Testis (tissue), 2 donors: ENCODE measurements at regions not wholly inside any gene's neighbourhood (a gene's known extent, or its start where the extent isn't known, plus 50 kb on each side); places are given as distances from the start of the nearest gene placed in this dataset.

Source experiments
- DNase-seq: peaks from one replicate; pipeline ENCODE4 v3.0.0-alpha.2; 2019
- H3K27ac ChIP-seq, 2 donors: fragments of 200-600 bp; sonication (generic); one replicate each; pipeline ENCODE4 v1.5.1; 2019
- H3K27me3 ChIP-seq: fragments of 200-600 bp; sonication (generic); one replicate; pipeline ENCODE4 v1.5.1; 2019
- H3K36me3 ChIP-seq: fragments of 200-600 bp; sonication (generic); one replicate; pipeline ENCODE4 v1.5.1; 2017; ENCODE audit warnings: low read depth; ENCODE audit errors: missing control alignments
- H3K4me1 ChIP-seq: fragments of 200-600 bp; sonication (generic); one replicate; pipeline ENCODE4 v1.5.1; 2019
- H3K4me3 ChIP-seq, 2 donors: fragments of 200-600 bp; sonication (generic); one replicate each; pipeline ENCODE4 v1.5.1; 2017 to 2019
- H3K9me3 ChIP-seq: fragments of 200-600 bp; sonication (generic); one replicate; pipeline ENCODE4 v1.5.1; 2017
- CTCF ChIP-seq, 3 experiments: fragments of 450-650 bp in 2 of 3; fragments of 200-600 bp in 1 of 3; sonication (generic) in 1 of 3; IDR thresholded peaks; one replicate each; pipeline ENCODE4 v1.5.1; 2016 to 2019; ENCODE audit warnings: antibody characterized with exemption in 3 of 3, mild to moderate bottlenecking in 2 of 3, moderate library complexity in 1 of 3
- POLR2A ChIP-seq: fragments of 450-650 bp; IDR thresholded peaks from one replicate; pipeline ENCODE4 v1.6.1; 2017; ENCODE audit warnings: antibody characterized with exemption, mild to moderate bottlenecking, moderate library complexity
- WGBS, 2 donors: methylation state at CpG; one replicate each; pipeline ENCODE4 v1.1.5; 2018; 5-methylcytosine and 5-hydroxymethylcytosine counted together
- intact Hi-C: fragments of 100-400 bp; cut with DNase I; formaldehyde crosslinking; loops from one replicate; pipeline ENCODE4 v1.15.1; 2023; ENCODE audit warnings: low total_unique reads

- intact Hi-C loops = no loop called here
- Histone ChIP-seq H3K27ac (no peak overlapping the region), H3K9me3 (no peaks in the 10 kb centered on the region), H3K4me1 (no peaks in the 10 kb centered on the region), H3K4me3 (no peak overlapping the region), H3K27me3 (no peaks in the 10 kb centered on the region), H3K36me3 (no peaks in the 10 kb centered on the region)
- no peak for DNase-seq
- no peak for TF ChIP-seq CTCF (IDR thresholded peaks at IDR 0.05)
- no peak for TF ChIP-seq POLR2A
- WGBS, 2 donors = 92% methylated on average over 14 of the region's 14 CpGs; no CpG with 5 or more reads in 1 of the 2 donors
Observed at GRCh38 chr14:100638211-100638855, 51.1 kb upstream of the BEGAIN start.

GRCh38 chr14:100639280-100639679, 52.1 kb upstream of the BEGAIN start:
- Histone ChIP-seq H3K4me3 (no peak overlapping the region), H3K27me3 (no peaks in the 10 kb centered on the region), H3K27ac (no peak overlapping the region), H3K4me1 (no peaks in the 10 kb centered on the region), H3K36me3 (no peaks in the 10 kb centered on the region), H3K9me3 (no peaks in the 10 kb centered on the region)
- 85 to 93% methylated on average over 6 of the region's 6 CpGs for WGBS, 2 donors
- intact Hi-C loops = no loop called here
- DNase-seq = no peak
- TF ChIP-seq CTCF (IDR thresholded peaks at IDR 0.05) (no peak), POLR2A (no peak)

- WGBS, 2 donors = 92 to 93% methylated on average over 20 of the region's 20 CpGs
Observed at GRCh38 chr14:100640471-100641273, 53.5 kb upstream of the BEGAIN start.

GRCh38 chr14:100641274-100641860, 54.1 kb upstream of the BEGAIN start:
- Histone ChIP-seq H3K4me1 (peaks cover 6% of the 10 kb centered on the region), H3K27me3 (no peaks in the 10 kb centered on the region), H3K4me3 (no peak overlapping the region), H3K27ac (no peak overlapping the region), H3K9me3 (no peaks in the 10 kb centered on the region), H3K36me3 (no peaks in the 10 kb centered on the region)
- DNase-seq = no peak
- TF ChIP-seq CTCF (IDR thresholded peaks at IDR 0.05) = no peak
- no peak for TF ChIP-seq POLR2A
- WGBS, 2 donors = 87 to 91% methylated on average over 8 of the region's 8 CpGs
- intact Hi-C loops = no loop called here

More at GRCh38 chr14:100640471-100641273, 53.5 kb upstream of the BEGAIN start:
- Histone ChIP-seq H3K27ac (no peak overlapping the region), H3K4me3 (no peak overlapping the region), H3K36me3 (no peaks in the 10 kb centered on the region), H3K27me3 (no peaks in the 10 kb centered on the region), H3K9me3 (no peaks in the 10 kb centered on the region), H3K4me1 (peaks cover 6% of the 10 kb centered on the region)
- no peak for DNase-seq
- intact Hi-C loops = no loop called here
- TF ChIP-seq CTCF (IDR thresholded peaks at IDR 0.05) (no peak), POLR2A (no peak)
